Endothelial cell (in vitro differentiated cells): ENCODE measurements at regions not wholly inside any gene's neighbourhood (a gene's known extent, or its start where the extent isn't known, plus 50 kb on each side); places are given as distances from the start of the nearest gene placed in this dataset.

Experiments used
- DNase-seq: peaks from one replicate; pipeline ENCODE4 v3.0.0; 2021; ENCODE audit warnings: low spot score
- H3K27ac Mint-ChIP-seq: one replicate; pipeline ENCODE4 v1.8.0; 2021; ENCODE audit warnings: mixed read lengths, inconsistent platforms; ENCODE audit not compliant: unreplicated experiment
- H3K27me3 Mint-ChIP-seq: one replicate; pipeline ENCODE4 v1.8.0; 2021; ENCODE audit warnings: mild to moderate bottlenecking, moderate library complexity, mixed read lengths, inconsistent platforms; ENCODE audit not compliant: unreplicated experiment
- H3K36me3 Mint-ChIP-seq: one replicate; pipeline ENCODE4 v1.8.0; 2021; ENCODE audit warnings: mild to moderate bottlenecking, low read depth, mixed read lengths, inconsistent platforms; ENCODE audit not compliant: unreplicated experiment
- H3K4me1 Mint-ChIP-seq: one replicate; pipeline ENCODE4 v1.8.0; 2021; ENCODE audit warnings: mild to moderate bottlenecking, mixed read lengths, inconsistent platforms; ENCODE audit not compliant: unreplicated experiment
- H3K4me3 Mint-ChIP-seq: one replicate; pipeline ENCODE4 v1.8.0; 2021; ENCODE audit warnings: mild to moderate bottlenecking, mixed read lengths, inconsistent platforms; ENCODE audit not compliant: unreplicated experiment
- H3K9me3 Mint-ChIP-seq: one replicate; pipeline ENCODE4 v1.8.0; 2021; ENCODE audit warnings: mixed read lengths, inconsistent platforms; ENCODE audit not compliant: unreplicated experiment
- TF ChIP-seq, protein P1 (sequence below): fragments of 200-600 bp; sonication (generic); IDR thresholded peaks from one replicate; pipeline ENCODE4 v1.5.0; 2021; ENCODE audit warnings: antibody characterized with exemption; ENCODE audit not compliant: unreplicated experiment

DNA sequence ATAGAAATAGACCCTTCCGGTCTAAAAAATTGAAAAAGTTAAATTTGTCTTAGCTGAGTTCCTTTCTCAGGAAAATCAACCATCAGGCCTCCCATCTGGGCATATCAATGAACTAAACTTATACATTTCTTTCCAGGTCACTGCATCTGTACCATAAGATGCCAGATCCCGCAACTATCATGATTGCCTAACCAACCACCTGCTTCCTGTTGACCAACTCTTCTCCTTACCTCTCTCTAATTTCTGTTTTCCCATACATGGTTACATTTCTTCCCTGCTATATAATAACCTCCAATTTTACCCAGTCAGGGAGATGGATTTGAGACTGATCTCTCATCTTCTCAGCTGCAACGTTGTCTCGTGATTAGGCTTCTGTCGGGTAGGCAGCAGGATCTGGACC lies 228.7 kb downstream of the FSIP2 start:
- TF ChIP-seq, protein P1, sequence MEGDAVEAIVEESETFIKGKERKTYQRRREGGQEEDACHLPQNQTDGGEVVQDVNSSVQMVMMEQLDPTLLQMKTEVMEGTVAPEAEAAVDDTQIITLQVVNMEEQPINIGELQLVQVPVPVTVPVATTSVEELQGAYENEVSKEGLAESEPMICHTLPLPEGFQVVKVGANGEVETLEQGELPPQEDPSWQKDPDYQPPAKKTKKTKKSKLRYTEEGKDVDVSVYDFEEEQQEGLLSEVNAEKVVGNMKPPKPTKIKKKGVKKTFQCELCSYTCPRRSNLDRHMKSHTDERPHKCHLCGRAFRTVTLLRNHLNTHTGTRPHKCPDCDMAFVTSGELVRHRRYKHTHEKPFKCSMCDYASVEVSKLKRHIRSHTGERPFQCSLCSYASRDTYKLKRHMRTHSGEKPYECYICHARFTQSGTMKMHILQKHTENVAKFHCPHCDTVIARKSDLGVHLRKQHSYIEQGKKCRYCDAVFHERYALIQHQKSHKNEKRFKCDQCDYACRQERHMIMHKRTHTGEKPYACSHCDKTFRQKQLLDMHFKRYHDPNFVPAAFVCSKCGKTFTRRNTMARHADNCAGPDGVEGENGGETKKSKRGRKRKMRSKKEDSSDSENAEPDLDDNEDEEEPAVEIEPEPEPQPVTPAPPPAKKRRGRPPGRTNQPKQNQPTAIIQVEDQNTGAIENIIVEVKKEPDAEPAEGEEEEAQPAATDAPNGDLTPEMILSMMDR: no peak
- H3K4me3 Mint-ChIP-seq: no peak overlapping the region
- no peak for DNase-seq
- H3K4me1 Mint-ChIP-seq: no peaks in the 10 kb centered on the region
- H3K27ac Mint-ChIP-seq: no peak overlapping the region
- H3K27me3 Mint-ChIP-seq: no peaks in the 10 kb centered on the region
- H3K9me3 Mint-ChIP-seq: no peaks in the 10 kb centered on the region
- H3K36me3 Mint-ChIP-seq: no peaks in the 10 kb centered on the region

DNA sequence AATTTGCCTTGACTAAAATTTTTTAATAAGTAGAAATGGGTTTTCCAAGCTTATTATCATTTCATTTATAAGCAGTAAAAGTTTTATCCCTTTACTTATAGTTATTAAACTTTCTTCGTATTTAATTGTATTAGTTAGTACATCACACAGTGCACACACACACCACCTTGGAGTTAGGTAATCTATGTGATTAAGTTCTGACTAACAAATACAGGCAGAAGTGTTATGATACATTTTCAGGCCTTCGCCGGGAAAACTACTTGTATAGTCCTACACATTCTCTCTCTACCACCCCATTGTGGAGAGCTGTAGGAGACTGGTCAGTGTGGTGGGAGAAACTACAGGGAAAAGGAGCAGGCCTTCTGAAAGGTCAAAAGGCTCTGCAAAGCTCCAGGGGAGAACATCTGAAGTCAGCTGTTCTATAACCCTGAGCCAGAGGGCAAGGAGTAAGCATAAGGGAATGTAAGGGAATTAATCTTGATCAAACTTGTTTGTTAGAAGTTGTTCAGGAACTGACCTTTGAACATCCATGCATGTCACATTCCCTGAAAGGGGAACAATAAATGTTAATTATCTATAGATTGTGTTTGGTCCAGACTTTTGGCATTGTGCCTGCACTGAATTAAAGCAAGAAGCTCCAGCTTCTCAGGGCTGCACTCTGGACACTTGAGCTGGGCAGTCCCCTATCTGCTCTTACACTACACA lies 231.7 kb downstream of the FSIP2 start:
- TF ChIP-seq, protein P1: no peak
- H3K36me3 Mint-ChIP-seq: peaks cover 3% of the 10 kb centered on the region
- no peak overlapping the region for H3K27ac Mint-ChIP-seq
- H3K4me3 Mint-ChIP-seq: no peak overlapping the region
- H3K9me3 Mint-ChIP-seq: no peaks in the 10 kb centered on the region
- no peak for DNase-seq
- H3K4me1 Mint-ChIP-seq: no peaks in the 10 kb centered on the region
- no peaks in the 10 kb centered on the region for H3K27me3 Mint-ChIP-seq

DNA sequence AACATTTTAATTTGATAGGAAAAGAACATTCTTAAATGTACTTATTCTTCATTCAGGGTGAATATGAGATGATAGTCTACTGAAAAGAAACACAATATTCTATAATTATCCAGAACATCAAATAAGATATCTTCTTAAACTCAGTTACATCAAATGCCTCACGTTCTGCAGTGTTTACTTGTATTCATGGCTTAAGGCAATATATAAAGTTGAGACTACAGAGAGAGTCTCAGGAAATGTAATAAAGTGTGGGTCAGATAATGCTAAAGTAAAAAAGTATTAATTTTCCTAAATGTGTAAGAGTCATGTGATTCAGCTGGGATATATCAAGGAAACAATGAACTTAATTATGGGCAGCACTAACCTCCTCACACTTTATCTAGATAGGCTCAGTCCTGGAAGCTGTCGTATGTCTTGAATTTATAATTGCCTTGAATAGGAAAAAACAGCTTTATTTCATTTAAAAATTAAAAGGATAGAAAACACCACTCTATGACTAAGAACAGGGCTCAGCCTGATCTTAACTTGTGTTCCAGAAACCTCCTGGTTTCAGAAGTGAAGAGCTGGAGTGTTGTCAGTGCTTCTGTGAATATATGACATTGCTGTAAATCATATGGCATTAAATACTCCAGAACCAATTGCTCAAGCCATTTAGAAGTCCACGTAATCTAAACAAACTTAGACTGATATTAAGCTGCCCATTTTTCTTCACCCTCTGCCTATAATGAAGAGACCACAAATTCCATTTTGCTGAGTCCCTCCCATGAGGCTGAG lies 240.2 kb downstream of the FSIP2 start:
- no peak overlapping the region for H3K4me3 Mint-ChIP-seq
- H3K9me3 Mint-ChIP-seq: no peaks in the 10 kb centered on the region
- DNase-seq: no peak
- no peaks in the 10 kb centered on the region for H3K27me3 Mint-ChIP-seq
- TF ChIP-seq, protein P1: no peak
- peaks cover 3% of the 10 kb centered on the region for H3K36me3 Mint-ChIP-seq
- no peak overlapping the region for H3K27ac Mint-ChIP-seq
- H3K4me1 Mint-ChIP-seq: no peaks in the 10 kb centered on the region

DNA sequence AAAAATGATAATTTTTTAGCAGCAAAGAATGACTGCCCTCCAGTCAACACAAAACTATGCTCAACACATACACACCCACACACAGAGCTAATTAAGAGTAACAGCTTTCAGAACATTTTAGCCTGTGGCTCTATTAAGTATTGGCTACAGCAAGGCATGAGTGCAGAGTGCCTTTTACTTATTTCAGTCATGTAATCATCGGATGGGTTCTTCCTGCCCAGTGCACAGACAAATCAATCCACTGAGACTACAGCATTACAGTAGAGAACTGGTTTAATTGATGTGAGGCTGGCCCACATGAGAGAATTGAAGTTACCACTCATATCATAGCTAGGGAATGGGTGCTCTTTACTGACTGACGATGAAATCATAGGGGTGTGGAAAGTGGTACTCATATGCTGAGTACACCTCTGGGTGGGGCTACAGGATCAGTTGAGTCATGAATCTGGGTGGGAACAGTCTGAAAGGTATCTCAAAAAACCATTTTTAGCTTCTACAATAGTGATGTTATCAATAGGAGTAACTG lies 241.0 kb downstream of the FSIP2 start:
- no peaks in the 10 kb centered on the region for H3K27me3 Mint-ChIP-seq
- no peaks in the 10 kb centered on the region for H3K4me1 Mint-ChIP-seq
- H3K27ac Mint-ChIP-seq: no peak overlapping the region
- H3K4me3 Mint-ChIP-seq: no peak overlapping the region
- no peaks in the 10 kb centered on the region for H3K9me3 Mint-ChIP-seq
- H3K36me3 Mint-ChIP-seq: no peaks in the 10 kb centered on the region
- no peak for DNase-seq
- TF ChIP-seq, protein P1: no peak

DNA sequence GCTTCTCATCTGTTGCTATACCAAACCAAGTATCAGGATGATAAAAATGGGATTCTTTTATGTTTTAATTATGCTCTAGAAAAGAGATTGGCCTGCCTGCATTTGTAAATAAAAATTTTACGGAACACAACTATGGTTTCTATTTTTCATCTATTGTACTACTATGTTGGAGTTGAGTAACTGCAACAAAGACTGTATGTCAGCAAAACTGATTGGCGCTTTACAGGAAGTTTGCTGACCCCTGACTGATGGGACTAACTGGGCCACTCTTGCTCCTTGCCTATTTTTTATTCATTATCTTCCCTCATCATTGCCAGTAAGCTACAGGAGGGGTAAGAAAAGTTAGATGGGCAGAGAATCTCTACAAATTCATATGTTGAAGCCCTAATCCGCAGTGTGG lies 242.3 kb downstream of the FSIP2 start:
- TF ChIP-seq, protein P1: no peak
- no peak overlapping the region for H3K4me3 Mint-ChIP-seq
- no peaks in the 10 kb centered on the region for H3K36me3 Mint-ChIP-seq
- H3K9me3 Mint-ChIP-seq: no peaks in the 10 kb centered on the region
- no peaks in the 10 kb centered on the region for H3K4me1 Mint-ChIP-seq
- H3K27ac Mint-ChIP-seq: no peak overlapping the region
- H3K27me3 Mint-ChIP-seq: peaks cover 2% of the 10 kb centered on the region
- no peak for DNase-seq
